HepG2 (cell line): ENCODE measurements at regions not wholly inside any gene's neighbourhood (a gene's known extent, or its start where the extent isn't known, plus 50 kb on each side); places are given as distances from the start of the nearest gene placed in this dataset.

Source experiments
- ATF7-NPFF ChIP-seq: sonication (generic); formaldehyde crosslinking; IDR thresholded peaks from 2 replicates; pipeline ENCODE4 v1.8.1; 2023; ENCODE audit warnings: mild to moderate bottlenecking, low read depth, missing genetic modification reagents, moderate library complexity
- CC2D1A ChIP-seq: sonication (generic); formaldehyde crosslinking; IDR thresholded peaks from 2 replicates; pipeline ENCODE4 v1.8.1; 2023; ENCODE audit warnings: mild to moderate bottlenecking, missing genetic modification reagents
- DNMT3B ChIP-seq: conservative IDR thresholded peaks from 2 replicates; pipeline ENCODE4 v1.6.1; 2016; ENCODE audit warnings: missing biosample characterization, control low read depth
- KDM1A ChIP-seq: IDR thresholded peaks from 2 replicates; pipeline ENCODE4 v1.6.1; 2016; ENCODE audit warnings: missing compliant biosample characterization
- MTA1 ChIP-seq: sonication (generic); formaldehyde crosslinking; IDR thresholded peaks from 2 replicates; pipeline ENCODE4 v1.4.0; 2020; ENCODE audit warnings: missing genetic modification reagents, mild to moderate bottlenecking, borderline replicate concordance
- NONO ChIP-seq, 2 experiments: fragments of 450-650 bp in 1 of 2; sonication (generic) in 1 of 2; formaldehyde crosslinking in 1 of 2; IDR thresholded peaks in 1 of 2; conservative IDR thresholded peaks in 1 of 2; 2 replicates each; pipeline versions ENCODE4 v1.6.1 to v1.8.0; 2017 to 2022; ENCODE audit warnings: mild to moderate bottlenecking in 1 of 2, missing genetic modification reagents in 1 of 2, moderate library complexity in 1 of 2
- POGK ChIP-seq: sonication (generic); formaldehyde crosslinking; conservative IDR thresholded peaks from 2 replicates; pipeline ENCODE4 v1.8.0; 2022; ENCODE audit warnings: mild to moderate bottlenecking, moderate library complexity, missing genetic modification reagents
- RFX3 ChIP-seq: IDR thresholded peaks from 2 replicates; pipeline ENCODE4 v1.6.1; 2016; ENCODE audit warnings: missing biosample characterization, missing genetic modification reagents
- ZNF530 ChIP-seq: sonication (generic); formaldehyde crosslinking; IDR thresholded peaks from 2 replicates; pipeline ENCODE4 v1.5.0; 2020; ENCODE audit warnings: low read depth, mild to moderate bottlenecking, missing genetic modification reagents
- ZNF670 ChIP-seq: sonication (generic); formaldehyde crosslinking; IDR thresholded peaks from 2 replicates; pipeline ENCODE4 v1.8.0; 2022; ENCODE audit warnings: mild to moderate bottlenecking, missing genetic modification reagents, borderline replicate concordance
- ZNF83 ChIP-seq: sonication (generic); formaldehyde crosslinking; IDR thresholded peaks from 2 replicates; pipeline ENCODE4 v1.4.0; 2020; ENCODE audit warnings: missing genetic modification reagents, mild to moderate bottlenecking, borderline replicate concordance
- ZSCAN9 ChIP-seq: IDR thresholded peaks from 2 replicates; pipeline ENCODE4 v1.6.1; 2016; ENCODE audit warnings: borderline replicate concordance
- TF ChIP-seq, protein P1 (sequence below): sonication (generic); formaldehyde crosslinking; IDR thresholded peaks from 2 replicates; pipeline ENCODE4 v1.4.0; 2020; ENCODE audit warnings: missing genetic modification reagents
- TF ChIP-seq, protein P2 (sequence below): sonication (generic); formaldehyde crosslinking; IDR thresholded peaks from 2 replicates; pipeline ENCODE4 v1.4.0; 2020; ENCODE audit warnings: missing genetic modification reagents, borderline replicate concordance
- TF ChIP-seq, protein P3 (sequence below): sonication (generic); formaldehyde crosslinking; IDR thresholded peaks from 2 replicates; pipeline ENCODE4 v1.4.0; 2020; ENCODE audit warnings: mild to moderate bottlenecking, missing genetic modification reagents

DNA sequence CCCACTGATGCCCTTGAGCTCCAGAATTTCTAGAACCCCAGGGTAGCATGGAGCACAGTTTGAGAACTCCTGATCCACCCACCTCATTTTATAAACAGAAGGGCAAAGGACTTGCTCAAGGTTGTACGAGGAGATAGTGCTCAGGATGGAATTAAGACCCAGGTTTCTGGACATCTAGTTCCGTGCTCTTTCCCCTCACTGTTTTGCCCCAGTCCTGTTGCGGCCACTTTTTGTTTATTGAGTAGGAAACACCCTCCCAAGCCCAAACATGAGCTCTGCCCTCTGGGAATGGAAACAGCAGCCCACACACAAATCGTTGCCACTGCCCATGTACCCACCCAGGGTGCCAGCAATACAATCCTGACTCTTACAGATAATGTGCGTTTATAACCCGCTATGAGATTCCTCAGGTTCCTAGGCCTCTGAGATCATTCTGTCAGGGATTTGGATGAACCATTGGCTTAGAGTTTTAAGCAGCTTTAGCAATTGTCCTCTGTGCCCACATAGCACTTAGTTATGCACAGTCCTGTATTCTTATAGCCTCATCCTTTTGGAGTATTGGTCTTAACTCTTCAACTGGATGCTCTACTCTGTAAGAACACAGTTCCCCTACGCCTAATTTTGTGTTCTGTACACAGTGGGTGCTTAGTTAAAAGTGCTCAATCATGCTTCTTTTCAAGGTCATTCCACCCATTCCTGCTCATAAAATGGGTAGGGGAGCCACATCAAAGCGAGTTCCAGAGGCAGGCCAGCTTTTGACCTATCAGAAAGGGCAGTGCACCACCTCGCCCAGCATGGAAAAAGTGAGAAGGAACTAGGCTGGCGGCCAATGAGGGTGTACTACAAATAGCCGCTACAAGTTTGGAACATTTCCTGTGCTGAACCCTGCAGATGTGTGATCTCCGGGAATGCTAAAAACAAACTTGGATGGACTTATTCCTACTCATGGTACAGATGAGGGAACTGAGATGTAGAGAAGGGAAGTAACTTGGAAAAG lies 60.3 kb upstream of the IGFBP2 start (continued):
- TF ChIP-seq ZNF670 (0 out of 2 replicates have a peak, but pooled peaks have one; percentile 38), CC2D1A (no peak), RFX3 (no peak), ATF7-NPFF (CRISPR knock-in tag) (no peak; the same call in 1 of the 2 replicates), NONO (IDR thresholded peaks at IDR 0.05) (no peak), NONO (CRISPR knock-in tag; conservative IDR thresholded peaks at IDR 0.05) (no peak; the same call in 1 of the 2 replicates), MTA1 (peak; percentile 68; the same call in 1 of the 2 replicates), KDM1A (CRISPR knock-in tag) (no peak), ZSCAN9 (CRISPR knock-in tag) (0 out of 2 replicates have a peak, but pooled peaks have one; percentile 15), POGK (CRISPR knock-in tag) (peak; percentile 59; the same call in 1 of the 2 replicates), ZNF83 (CRISPR knock-in tag) (no peak), DNMT3B (no peak; the same call in 1 of the 2 replicates), ZNF530 (CRISPR knock-in tag) (no peak)
- TF ChIP-seq, protein P1, sequence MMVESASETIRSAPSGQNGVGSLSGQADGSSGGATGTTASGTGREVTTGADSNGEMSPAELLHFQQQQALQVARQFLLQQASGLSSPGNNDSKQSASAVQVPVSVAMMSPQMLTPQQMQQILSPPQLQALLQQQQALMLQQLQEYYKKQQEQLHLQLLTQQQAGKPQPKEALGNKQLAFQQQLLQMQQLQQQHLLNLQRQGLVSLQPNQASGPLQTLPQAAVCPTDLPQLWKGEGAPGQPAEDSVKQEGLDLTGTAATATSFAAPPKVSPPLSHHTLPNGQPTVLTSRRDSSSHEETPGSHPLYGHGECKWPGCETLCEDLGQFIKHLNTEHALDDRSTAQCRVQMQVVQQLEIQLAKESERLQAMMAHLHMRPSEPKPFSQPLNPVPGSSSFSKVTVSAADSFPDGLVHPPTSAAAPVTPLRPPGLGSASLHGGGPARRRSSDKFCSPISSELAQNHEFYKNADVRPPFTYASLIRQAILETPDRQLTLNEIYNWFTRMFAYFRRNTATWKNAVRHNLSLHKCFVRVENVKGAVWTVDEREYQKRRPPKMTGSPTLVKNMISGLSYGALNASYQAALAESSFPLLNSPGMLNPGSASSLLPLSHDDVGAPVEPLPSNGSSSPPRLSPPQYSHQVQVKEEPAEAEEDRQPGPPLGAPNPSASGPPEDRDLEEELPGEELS (CRISPR knock-in tag): peak; percentile 71
- TF ChIP-seq, protein P2, sequence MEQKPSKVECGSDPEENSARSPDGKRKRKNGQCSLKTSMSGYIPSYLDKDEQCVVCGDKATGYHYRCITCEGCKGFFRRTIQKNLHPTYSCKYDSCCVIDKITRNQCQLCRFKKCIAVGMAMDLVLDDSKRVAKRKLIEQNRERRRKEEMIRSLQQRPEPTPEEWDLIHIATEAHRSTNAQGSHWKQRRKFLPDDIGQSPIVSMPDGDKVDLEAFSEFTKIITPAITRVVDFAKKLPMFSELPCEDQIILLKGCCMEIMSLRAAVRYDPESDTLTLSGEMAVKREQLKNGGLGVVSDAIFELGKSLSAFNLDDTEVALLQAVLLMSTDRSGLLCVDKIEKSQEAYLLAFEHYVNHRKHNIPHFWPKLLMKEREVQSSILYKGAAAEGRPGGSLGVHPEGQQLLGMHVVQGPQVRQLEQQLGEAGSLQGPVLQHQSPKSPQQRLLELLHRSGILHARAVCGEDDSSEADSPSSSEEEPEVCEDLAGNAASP (CRISPR knock-in tag): no peak; the same call in 1 of the 2 replicates
- TF ChIP-seq, protein P3, sequence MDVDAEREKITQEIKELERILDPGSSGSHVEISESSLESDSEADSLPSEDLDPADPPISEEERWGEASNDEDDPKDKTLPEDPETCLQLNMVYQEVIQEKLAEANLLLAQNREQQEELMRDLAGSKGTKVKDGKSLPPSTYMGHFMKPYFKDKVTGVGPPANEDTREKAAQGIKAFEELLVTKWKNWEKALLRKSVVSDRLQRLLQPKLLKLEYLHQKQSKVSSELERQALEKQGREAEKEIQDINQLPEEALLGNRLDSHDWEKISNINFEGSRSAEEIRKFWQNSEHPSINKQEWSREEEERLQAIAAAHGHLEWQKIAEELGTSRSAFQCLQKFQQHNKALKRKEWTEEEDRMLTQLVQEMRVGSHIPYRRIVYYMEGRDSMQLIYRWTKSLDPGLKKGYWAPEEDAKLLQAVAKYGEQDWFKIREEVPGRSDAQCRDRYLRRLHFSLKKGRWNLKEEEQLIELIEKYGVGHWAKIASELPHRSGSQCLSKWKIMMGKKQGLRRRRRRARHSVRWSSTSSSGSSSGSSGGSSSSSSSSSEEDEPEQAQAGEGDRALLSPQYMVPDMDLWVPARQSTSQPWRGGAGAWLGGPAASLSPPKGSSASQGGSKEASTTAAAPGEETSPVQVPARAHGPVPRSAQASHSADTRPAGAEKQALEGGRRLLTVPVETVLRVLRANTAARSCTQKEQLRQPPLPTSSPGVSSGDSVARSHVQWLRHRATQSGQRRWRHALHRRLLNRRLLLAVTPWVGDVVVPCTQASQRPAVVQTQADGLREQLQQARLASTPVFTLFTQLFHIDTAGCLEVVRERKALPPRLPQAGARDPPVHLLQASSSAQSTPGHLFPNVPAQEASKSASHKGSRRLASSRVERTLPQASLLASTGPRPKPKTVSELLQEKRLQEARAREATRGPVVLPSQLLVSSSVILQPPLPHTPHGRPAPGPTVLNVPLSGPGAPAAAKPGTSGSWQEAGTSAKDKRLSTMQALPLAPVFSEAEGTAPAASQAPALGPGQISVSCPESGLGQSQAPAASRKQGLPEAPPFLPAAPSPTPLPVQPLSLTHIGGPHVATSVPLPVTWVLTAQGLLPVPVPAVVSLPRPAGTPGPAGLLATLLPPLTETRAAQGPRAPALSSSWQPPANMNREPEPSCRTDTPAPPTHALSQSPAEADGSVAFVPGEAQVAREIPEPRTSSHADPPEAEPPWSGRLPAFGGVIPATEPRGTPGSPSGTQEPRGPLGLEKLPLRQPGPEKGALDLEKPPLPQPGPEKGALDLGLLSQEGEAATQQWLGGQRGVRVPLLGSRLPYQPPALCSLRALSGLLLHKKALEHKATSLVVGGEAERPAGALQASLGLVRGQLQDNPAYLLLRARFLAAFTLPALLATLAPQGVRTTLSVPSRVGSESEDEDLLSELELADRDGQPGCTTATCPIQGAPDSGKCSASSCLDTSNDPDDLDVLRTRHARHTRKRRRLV (CRISPR knock-in tag): no peak
